Fibroblast of skin of right biceps (primary cell): ENCODE measurements at regions not wholly inside any gene's neighbourhood (a gene's known extent, or its start where the extent isn't known, plus 50 kb on each side); places are given as distances from the start of the nearest gene placed in this dataset.
"Not testable (repeated sequence)": the region's sequence is repeated elsewhere in the genome, so short reads cannot be mapped to it uniquely, and the experiment has no call there.

Experiments used
- DNase-seq: peaks from one replicate; pipeline ENCODE4 v3.0.0-alpha.2; 2013

DNA sequence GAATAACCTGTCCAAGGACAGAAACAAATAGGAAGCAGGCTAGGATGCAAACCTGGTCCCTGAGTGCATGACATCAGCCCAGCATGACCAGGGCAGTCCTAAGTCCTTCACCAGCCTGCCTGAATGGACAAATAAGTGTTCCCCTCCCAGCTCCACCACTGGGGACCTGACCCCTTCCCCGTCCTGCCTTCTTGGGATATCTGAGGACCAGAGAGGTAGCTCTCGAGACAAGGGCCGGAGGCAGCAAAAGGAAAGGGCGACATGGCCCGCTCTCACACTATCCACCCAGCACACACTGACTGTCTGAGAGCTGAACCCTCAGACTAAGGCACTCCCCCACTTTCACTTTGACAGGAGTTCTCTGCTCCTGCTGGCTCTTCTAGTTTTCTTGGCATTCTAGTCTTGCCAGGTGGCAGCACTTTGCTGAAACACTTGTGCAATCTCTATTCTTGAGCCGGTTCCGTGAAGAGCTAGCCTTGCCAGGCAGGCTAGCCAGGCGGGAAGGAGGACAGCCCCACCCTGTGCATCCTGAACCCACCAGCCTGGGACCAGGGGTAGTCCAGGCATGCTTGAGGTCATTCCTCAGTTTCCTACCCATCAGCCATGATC, 251.1 kb upstream of the RAB4A start:
- DNase-seq, result no peak

GRCh38 chr1:229021034-229021433, 249.9 kb upstream of the RAB4A start:
- DNase-seq, result not testable (repeated sequence)

DNA sequence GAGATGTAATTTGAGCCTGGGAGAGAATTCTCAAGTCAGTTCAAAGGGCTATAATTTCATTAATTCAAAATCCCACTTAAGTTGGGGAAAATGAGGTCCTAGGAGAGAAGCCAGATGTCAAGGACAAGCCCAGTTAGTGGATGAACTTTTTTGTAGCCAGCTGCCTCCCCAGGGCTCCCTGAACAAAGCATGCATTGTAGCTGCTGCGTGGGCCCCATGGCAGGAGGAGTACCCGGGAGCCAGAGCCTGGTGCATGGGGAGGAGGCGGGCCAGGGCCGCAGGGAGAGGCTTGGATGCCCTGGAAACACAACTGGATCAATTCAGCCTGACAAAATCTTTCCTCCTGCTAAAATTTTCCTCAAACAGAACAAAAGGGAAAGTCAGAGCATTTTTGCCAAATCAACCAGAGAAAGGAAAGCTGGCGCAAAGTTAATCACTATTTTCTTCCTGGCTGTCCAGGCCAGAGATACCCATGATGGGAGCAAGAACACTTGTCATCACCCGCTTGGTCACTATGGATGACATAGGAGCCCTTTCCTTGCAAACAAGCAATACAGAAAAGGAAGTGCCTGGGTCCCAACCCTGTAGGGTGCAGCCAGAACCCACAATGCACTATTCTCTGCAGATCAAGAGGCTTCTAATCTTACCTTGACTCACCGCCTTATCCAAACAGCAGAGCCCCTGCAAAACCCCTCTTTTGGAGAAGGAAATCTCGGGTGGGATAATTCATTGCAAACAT, 248.1 kb upstream of the RAB4A start:
- no peak for DNase-seq

DNA sequence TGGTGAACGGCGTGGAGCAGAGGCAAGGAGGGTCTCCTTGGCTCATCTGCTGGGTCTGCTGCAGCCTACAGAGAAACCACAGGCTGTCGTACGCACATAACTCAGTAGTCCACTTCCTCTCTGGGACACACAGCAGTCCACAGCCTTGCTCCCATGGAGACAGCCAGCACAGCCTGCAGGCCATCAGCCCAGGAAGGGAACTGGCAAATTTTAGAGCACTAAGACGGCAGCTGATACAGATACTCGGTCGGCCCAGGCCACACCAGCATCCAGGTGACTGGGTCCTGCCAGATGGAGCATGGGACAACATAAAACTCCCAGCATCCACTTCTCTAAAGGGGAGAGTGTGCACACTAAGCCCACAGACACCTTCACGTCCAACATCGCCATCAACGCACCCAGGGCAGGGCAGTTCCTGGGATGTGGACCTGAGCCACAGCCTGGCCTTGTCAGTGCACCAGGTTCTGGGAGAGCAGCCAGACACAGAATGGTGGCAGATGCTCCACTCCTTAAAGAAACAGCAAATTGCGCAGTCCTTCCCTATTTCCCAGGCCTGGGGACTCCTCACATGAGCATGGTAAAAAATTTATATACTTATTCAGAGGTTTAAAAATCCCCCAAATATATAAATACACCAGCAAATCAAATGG, 247.1 kb upstream of the RAB4A start:
- DNase-seq, result no peak

GRCh38 chr1:229024528-229025130, 246.3 kb upstream of the RAB4A start:
- DNase-seq, result peak; percentile 91

GRCh38 chr1:229025576-229025975, 245.3 kb upstream of the RAB4A start:
- DNase-seq, result no peak

DNA sequence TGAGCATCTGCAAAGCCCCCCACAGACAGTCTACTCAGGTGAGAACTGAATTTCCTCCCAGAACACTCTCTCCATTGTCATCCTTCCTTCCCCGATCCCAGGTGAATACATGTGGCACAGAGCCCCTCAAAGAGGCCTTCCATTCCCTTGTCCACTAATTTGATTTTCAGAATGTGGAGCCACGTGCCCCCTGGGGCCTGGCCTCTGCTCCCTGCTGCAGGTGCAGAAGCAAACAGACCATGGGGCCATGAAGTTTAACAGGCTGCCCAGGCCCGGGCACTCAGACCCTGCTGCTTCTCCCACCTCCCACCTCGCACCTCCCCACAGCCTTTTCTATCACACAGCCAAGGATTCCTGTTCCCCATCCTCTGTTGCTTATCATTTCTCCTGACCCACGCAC, 243.8 kb upstream of the RAB4A start:
- no peak for DNase-seq

GRCh38 chr1:229027622-229028182, 243.2 kb upstream of the RAB4A start:
- peak; percentile 37 for DNase-seq

DNA sequence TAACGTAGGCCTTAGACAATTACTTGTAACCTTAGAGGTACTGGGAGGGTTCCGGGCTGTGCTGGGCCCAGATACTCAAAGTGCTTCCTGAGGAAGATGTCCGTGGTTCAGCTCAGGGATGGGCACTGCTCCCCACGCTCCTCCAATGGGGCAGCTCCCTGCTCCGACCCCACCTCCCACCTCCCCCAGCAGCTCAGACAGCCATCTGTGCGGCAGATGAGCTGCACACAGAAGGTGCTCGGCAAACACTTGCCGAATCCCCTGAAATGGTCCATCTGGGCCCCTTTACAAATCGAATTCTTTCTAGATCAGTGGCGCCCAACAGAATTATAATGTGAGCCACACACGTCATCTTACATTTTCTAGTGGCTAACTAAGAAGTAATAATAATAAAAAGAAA, 242.4 kb upstream of the RAB4A start:
- no peak for DNase-seq

DNA sequence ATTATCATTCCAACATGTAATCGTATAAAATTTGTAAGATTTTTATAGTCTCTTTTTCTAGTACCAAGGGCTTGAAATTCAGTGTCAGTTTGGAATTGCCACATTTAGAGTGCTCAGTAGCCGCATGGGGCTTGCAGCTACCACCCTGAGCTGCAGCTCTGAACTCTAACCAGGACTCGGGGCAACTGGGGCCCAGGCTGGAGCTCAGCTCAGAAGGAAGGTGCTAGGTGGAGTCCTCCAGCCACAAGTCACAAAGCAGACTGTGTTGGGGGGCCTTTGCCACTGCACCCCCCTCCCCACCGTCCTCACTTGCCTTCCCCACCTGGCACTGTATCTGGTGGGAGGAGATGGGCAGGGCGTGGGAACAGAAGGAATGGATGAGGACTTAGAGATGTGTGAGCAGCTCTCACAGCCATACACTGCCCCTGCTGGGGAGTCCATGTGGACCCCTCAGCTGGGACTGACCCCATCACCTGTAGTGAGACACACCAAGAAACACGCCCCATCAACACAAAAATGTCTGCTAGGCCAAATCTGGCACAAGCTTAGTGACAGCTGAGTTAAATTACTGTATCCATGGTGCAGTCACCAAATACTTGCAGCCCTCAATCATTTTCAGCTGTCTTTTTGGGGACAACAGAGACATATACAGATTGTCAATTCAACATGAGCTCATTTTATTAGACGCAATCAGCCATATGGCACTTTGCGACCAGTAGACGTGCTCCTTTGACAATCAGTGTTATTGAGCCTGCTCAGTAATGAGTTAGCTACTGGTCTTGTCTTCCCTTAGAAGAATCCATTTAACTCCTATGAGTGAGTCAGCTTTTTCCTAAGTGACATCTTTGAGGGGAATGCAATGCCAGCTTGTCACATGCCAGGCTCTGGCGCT, 241.7 kb upstream of the RAB4A start:
- DNase-seq, result peak; percentile 19

- DNase-seq, result no peak
Measured at GRCh38 chr1:229029879-229030235, 241.1 kb upstream of the RAB4A start.

DNA sequence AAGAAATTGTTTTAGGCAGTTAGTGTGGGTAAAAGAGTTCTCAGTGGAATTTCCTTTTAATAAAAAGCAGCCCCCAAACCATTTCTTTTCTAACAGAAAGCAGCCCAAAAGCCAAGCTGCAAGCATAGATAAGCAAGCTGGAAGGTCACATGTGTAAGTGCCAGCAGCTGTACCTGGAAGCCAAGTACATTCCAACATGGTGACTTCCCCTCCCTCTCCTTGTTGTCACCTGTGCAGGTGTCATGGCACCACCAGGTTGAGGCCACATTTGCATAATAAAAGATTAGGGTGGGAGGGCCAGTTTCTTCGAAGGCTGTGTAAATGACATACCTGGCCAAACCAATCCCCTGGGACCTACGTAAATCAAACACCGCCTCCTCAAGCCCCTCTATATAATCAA, 240.3 kb upstream of the RAB4A start:
- no peak for DNase-seq

DNA sequence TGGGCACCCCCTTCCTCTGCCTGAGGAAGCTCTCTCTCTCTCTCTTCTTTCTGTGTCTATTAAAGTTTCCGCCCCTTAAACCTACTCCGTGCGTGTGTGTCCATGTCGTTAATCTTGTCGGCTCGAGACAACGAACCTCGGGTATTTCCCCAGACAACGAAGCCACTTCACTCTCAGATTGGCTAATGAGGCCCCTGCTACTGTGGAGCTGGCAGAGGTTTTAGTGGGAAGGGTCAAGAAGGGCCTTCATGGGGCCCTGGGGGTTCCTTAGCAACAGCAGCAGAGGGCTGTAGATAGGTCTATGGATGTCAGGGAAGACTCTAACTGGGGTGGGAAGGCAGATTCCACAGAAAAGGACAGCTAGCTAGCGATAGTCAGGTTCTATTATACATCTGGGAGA, 239.8 kb upstream of the RAB4A start:
- no peak for DNase-seq

- no peak for DNase-seq
Measured at GRCh38 chr1:229031481-229032341, 239.2 kb upstream of the RAB4A start.

DNA sequence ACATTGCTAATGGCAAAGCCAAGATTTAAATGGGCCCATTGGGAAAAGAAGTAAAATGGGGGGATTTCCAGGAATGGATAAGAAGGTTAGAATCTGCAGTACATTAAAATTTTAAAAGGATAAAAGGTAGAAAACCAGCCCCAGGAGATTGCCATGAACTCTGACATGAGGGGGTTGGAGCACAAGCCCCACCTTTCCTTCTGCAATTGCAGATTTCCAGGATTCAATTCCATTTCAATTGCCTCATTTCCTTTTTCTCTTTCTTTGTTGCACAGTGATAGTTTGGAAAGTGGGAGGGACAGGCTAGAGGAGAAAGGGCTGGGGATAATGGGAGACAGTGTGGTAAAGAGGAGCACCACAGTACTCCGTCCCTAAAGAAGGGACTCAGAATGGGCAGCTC, 238.5 kb upstream of the RAB4A start:
- peak; percentile 18 for DNase-seq

DNA sequence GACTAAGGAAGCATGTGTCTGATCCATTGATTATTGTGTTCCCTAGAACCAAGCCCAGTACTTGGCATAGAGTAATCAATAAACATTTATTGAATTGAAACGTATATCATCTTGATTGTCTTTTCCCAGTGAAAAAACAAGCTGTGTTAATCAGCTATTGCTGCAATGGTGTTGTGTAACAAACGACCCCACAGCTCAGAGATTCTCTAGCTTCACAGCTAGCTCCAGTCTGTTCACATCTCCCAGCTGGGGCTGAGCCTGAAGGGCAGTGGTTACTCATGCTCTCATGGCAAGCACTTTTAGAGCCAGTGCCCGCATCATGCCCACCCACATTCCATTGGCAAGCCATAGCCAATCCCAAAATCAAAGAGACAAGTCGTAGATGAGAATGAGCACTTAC, 237.4 kb upstream of the RAB4A start:
- DNase-seq, result no peak

- no peak for DNase-seq
Measured at GRCh38 chr1:229034342-229034741, 236.6 kb upstream of the RAB4A start.

- no peak for DNase-seq
Measured at GRCh38 chr1:229035054-229035747, 235.7 kb upstream of the RAB4A start.

GRCh38 chr1:229035748-229036082, 235.2 kb upstream of the RAB4A start:
- no peak for DNase-seq

DNA sequence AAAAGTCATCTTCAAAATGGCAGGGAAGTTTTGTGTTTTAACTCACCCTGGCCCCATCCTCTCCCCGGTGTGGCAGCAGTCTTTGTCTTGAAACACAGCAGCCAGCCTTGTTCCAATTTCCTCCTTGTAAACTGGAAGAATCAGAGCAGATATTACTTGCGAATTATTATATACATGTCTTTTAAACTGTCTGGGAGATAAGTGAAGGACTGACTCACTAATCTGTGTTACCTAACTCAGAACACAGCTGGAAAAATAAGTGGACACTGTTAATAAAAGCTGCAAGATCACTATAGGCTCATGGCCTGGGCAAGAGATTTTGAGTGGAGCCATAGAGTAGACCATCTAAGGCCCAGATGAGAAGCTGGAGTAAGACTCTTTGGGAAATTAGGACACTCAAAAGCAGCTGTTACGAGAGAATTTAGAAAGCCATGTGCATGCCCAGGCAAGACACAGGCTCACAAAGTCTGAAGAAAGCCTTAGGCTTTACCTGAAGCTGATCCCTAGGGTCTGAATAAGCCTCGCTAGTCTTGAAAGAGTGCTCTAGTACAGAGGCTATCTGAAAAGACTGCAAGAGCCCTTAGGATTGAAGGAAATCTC, 233.0 kb upstream of the RAB4A start:
- no peak for DNase-seq
